GM23338 (cell line): ENCODE measurements at regions not wholly inside any gene's neighbourhood (a gene's known extent, or its start where the extent isn't known, plus 50 kb on each side); places are given as distances from the start of the nearest gene placed in this dataset.

Experiments used
- ATAC-seq: fragments of 200-7000 bp; cut with Tn5 transposase; 3 replicates; pipeline ENCODE4 v1.9.1; 2020
- DNase-seq: peaks from one replicate; pipeline ENCODE4 v3.0.0-alpha.2; 2015; ENCODE audit warnings: low spot score
- H2AFZ ChIP-seq: fragments of 200-600 bp; sonication (generic); 2 replicates; pipeline ENCODE4 v1.8.0; 2016; ENCODE audit warnings: antibody characterized with exemption, mild to moderate bottlenecking, moderate library complexity
- H3F3A ChIP-seq: fragments of 200-600 bp; sonication (generic); replicated peaks from 2 replicates; pipeline ENCODE4 v1.8.0; 2017; ENCODE audit warnings: antibody characterized with exemption, mixed run types, low read depth
- H3K27ac ChIP-seq: fragments of 200-600 bp; sonication (generic); 2 replicates; pipeline ENCODE4 v1.6.1; 2016; ENCODE audit warnings: low read depth
- H3K27me3 ChIP-seq: fragments of 200-600 bp; sonication (generic); 2 replicates; pipeline ENCODE4 v1.8.0; 2016; ENCODE audit warnings: mild to moderate bottlenecking, mixed run types, moderate library complexity; ENCODE audit not compliant: insufficient read depth
- H3K36me3 ChIP-seq: fragments of 200-600 bp; sonication (generic); 2 replicates; pipeline ENCODE4 v1.8.0; 2016; ENCODE audit warnings: mild to moderate bottlenecking; ENCODE audit not compliant: insufficient read depth
- H3K4me1 ChIP-seq: fragments of 200-600 bp; sonication (generic); 2 replicates; pipeline ENCODE4 v1.8.0; 2016; ENCODE audit warnings: mild to moderate bottlenecking, moderate library complexity; ENCODE audit not compliant: insufficient read depth
- H3K4me2 ChIP-seq: fragments of 200-600 bp; sonication (generic); 2 replicates; pipeline ENCODE4 v1.7.1; 2017; ENCODE audit warnings: mixed run types
- H3K4me3 ChIP-seq: fragments of 200-600 bp; sonication (generic); 2 replicates; pipeline ENCODE4 v1.6.1; 2016; ENCODE audit warnings: mixed run types
- H3K79me2 ChIP-seq: fragments of 200-600 bp; sonication (generic); replicated peaks from 2 replicates; pipeline ENCODE4 v1.8.0; 2017; ENCODE audit warnings: mild to moderate bottlenecking; ENCODE audit not compliant: insufficient read depth
- H3K9me2 ChIP-seq: fragments of 200-600 bp; sonication (generic); 2 replicates; pipeline ENCODE4 v1.8.0; 2017; ENCODE audit not compliant: insufficient read depth
- H4K20me1 ChIP-seq: fragments of 200-600 bp; sonication (generic); replicated peaks from 2 replicates; pipeline ENCODE4 v1.8.0; 2017; ENCODE audit warnings: mild to moderate bottlenecking; ENCODE audit not compliant: insufficient read depth
- H3K27ac Mint-ChIP-seq: 2 replicates; pipeline ENCODE4 v1.8.0; 2020; ENCODE audit warnings: inconsistent platforms, mild to moderate bottlenecking, moderate library complexity, mixed read lengths
- H3K27me3 Mint-ChIP-seq: 3 replicates; pipeline ENCODE4 v1.8.0; 2022; ENCODE audit warnings: low read depth, mild to moderate bottlenecking, moderate library complexity, mixed read lengths, inconsistent platforms; ENCODE audit not compliant: insufficient read depth, poor library complexity
- H3K36me3 Mint-ChIP-seq: 3 replicates; pipeline ENCODE4 v1.8.0; 2021; ENCODE audit warnings: low read depth, mild to moderate bottlenecking, inconsistent platforms, moderate library complexity, mixed read lengths
- H3K4me1 Mint-ChIP-seq: 3 replicates; pipeline ENCODE4 v1.8.0; 2020; ENCODE audit warnings: mild to moderate bottlenecking, inconsistent platforms, mixed read lengths
- H3K4me3 Mint-ChIP-seq: 3 replicates; pipeline ENCODE4 v1.8.0; 2021; ENCODE audit warnings: moderate library complexity, mild to moderate bottlenecking, inconsistent platforms, mixed read lengths
- H3K9me3 Mint-ChIP-seq: 3 replicates; pipeline ENCODE4 v1.8.0; 2020; ENCODE audit warnings: moderate library complexity, mild to moderate bottlenecking, inconsistent platforms, mixed read lengths
- CREB1 ChIP-seq: fragments of 250-450 bp; sonication (Bioruptor Pico); IDR thresholded peaks from 2 replicates; pipeline ENCODE4 v1.5.0; 2020; ENCODE audit warnings: low read depth, mild to moderate bottlenecking, moderate library complexity
- ETS1 ChIP-seq: IDR thresholded peaks from 2 replicates; pipeline ENCODE4 v1.6.1; 2016; ENCODE audit warnings: antibody characterized with exemption
- EZH2phosphoT487 ChIP-seq: fragments of 200-600 bp; sonication (generic); IDR thresholded peaks from one replicate; pipeline ENCODE4 v1.8.1; 2018; ENCODE audit warnings: antibody characterized with exemption; ENCODE audit not compliant: unreplicated experiment
- JUNB ChIP-seq: IDR thresholded peaks from one replicate; pipeline ENCODE4 v1.6.1; 2016; ENCODE audit warnings: antibody characterized with exemption; ENCODE audit not compliant: unreplicated experiment
- POLR2AphosphoS5 ChIP-seq: IDR thresholded peaks from 2 replicates; pipeline ENCODE4 v1.6.1; 2016; ENCODE audit warnings: antibody characterized with exemption, low read depth
- ZNF114 ChIP-seq: fragments of 250-450 bp; sonication (Bioruptor Pico); IDR thresholded peaks from 2 replicates; pipeline ENCODE4 v1.5.0; 2020; ENCODE audit warnings: mild to moderate bottlenecking, moderate library complexity
- ZNF462 ChIP-seq: fragments of 250-450 bp; sonication (Bioruptor Pico); IDR thresholded peaks from 2 replicates; pipeline ENCODE4 v1.5.0; 2020; ENCODE audit warnings: mild to moderate bottlenecking, moderate library complexity
- TF ChIP-seq, protein P1 (sequence below): IDR thresholded peaks from one replicate; pipeline ENCODE4 v1.6.1; 2018; ENCODE audit warnings: antibody characterized with exemption; ENCODE audit not compliant: unreplicated experiment
- TF ChIP-seq, protein P2 (sequence below), 2 experiments: fragments of 200-600 bp in 1 of 2; sonication (generic) in 1 of 2; conservative IDR thresholded peaks; 2 replicates each; pipeline versions ENCODE4 v1.5.1 to v1.6.1; 2016 to 2017; ENCODE audit warnings: antibody characterized with exemption in 2 of 2, low read depth in 2 of 2, mild to moderate bottlenecking in 2 of 2, moderate library complexity in 1 of 2

- no peak for TF ChIP-seq ZNF462 (CRISPR knock-in tag)
- no peak for TF ChIP-seq CREB1 (CRISPR knock-in tag)
- no peak for TF ChIP-seq JUNB
These were observed 82.8 kb upstream of the ZNF32 start (continued) for GRCh38 chr10:43731486-43731885.

DNA sequence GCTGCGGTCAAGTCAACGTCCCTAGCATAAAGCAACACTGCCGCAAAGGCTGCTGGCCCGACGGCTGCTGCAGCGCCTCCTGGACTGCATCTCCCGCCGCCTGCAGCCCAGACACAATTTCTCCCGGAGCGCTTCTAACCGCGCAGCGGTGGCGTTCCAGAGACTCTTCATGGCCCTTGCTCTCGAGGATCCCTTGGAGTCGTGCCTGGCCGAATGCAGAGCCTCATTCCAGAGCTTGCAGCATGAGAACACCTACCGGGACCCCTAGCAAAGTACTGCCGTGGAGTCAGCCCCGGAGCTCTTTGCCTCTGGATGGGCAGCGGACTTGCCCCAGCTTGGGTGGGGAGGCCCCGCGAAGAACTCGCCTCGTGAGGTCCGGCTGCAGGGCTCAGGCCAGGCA lies 79.7 kb upstream of the ZNF32 start:
- Mint-ChIP-seq H3K36me3 (no peaks in the 10 kb centered on the region), H3K27me3 (no peaks in the 10 kb centered on the region), H3K9me3 (peaks cover 54% of the 10 kb centered on the region), H3K4me3 (no peak overlapping the region), H3K4me1 (no peaks in the 10 kb centered on the region), H3K27ac (no peak overlapping the region)
- ATAC-seq, result no peak
- Histone ChIP-seq H3K27ac (no peak overlapping the region), H3F3A (no peaks in the 10 kb centered on the region), H2AFZ (no peak overlapping the region), H3K4me2 (no peak overlapping the region), H3K36me3 (no peaks in the 10 kb centered on the region), H3K9me2 (0 out of 2 replicates have a peak, but pooled peaks cover 3% of the 10 kb centered on the region), H4K20me1 (no peaks in the 10 kb centered on the region), H3K4me3 (no peak overlapping the region), H3K79me2 (no peaks in the 10 kb centered on the region), H3K4me1 (no peaks in the 10 kb centered on the region), H3K27me3 (no peaks in the 10 kb centered on the region)
- DNase-seq, result peak; percentile 6
- TF ChIP-seq ZNF114 (CRISPR knock-in tag) (no peak), POLR2AphosphoS5 (no peak), ETS1 (no peak), EZH2phosphoT487 (no peak), JUNB (no peak)
- TF ChIP-seq, protein P1, sequence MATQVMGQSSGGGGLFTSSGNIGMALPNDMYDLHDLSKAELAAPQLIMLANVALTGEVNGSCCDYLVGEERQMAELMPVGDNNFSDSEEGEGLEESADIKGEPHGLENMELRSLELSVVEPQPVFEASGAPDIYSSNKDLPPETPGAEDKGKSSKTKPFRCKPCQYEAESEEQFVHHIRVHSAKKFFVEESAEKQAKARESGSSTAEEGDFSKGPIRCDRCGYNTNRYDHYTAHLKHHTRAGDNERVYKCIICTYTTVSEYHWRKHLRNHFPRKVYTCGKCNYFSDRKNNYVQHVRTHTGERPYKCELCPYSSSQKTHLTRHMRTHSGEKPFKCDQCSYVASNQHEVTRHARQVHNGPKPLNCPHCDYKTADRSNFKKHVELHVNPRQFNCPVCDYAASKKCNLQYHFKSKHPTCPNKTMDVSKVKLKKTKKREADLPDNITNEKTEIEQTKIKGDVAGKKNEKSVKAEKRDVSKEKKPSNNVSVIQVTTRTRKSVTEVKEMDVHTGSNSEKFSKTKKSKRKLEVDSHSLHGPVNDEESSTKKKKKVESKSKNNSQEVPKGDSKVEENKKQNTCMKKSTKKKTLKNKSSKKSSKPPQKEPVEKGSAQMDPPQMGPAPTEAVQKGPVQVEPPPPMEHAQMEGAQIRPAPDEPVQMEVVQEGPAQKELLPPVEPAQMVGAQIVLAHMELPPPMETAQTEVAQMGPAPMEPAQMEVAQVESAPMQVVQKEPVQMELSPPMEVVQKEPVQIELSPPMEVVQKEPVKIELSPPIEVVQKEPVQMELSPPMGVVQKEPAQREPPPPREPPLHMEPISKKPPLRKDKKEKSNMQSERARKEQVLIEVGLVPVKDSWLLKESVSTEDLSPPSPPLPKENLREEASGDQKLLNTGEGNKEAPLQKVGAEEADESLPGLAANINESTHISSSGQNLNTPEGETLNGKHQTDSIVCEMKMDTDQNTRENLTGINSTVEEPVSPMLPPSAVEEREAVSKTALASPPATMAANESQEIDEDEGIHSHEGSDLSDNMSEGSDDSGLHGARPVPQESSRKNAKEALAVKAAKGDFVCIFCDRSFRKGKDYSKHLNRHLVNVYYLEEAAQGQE, result no peak
- TF ChIP-seq, protein P2, sequence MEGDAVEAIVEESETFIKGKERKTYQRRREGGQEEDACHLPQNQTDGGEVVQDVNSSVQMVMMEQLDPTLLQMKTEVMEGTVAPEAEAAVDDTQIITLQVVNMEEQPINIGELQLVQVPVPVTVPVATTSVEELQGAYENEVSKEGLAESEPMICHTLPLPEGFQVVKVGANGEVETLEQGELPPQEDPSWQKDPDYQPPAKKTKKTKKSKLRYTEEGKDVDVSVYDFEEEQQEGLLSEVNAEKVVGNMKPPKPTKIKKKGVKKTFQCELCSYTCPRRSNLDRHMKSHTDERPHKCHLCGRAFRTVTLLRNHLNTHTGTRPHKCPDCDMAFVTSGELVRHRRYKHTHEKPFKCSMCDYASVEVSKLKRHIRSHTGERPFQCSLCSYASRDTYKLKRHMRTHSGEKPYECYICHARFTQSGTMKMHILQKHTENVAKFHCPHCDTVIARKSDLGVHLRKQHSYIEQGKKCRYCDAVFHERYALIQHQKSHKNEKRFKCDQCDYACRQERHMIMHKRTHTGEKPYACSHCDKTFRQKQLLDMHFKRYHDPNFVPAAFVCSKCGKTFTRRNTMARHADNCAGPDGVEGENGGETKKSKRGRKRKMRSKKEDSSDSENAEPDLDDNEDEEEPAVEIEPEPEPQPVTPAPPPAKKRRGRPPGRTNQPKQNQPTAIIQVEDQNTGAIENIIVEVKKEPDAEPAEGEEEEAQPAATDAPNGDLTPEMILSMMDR (conservative IDR thresholded peaks at IDR 0.05; ENCODE audit: low read depth in 2 of 2), result no peak
